ENCODE measurements at regions not wholly inside any gene's neighbourhood (a gene's known extent, or its start where the extent isn't known, plus 50 kb on each side); places are given as distances from the start of the nearest gene placed in this dataset.

GRCh38 chr10:128646956-128647355, 520.7 kb upstream of the MKI67 start:
- Histone ChIP-seq H3K4me1 (ENCODE audit: control insufficient read depth in 1 of 2, insufficient read depth in 2 of 2, low read depth in 1 of 2, low read length in 1 of 2) (no peaks in the 10 kb centered on the region), H3F3A (replicated peaks; ENCODE audit: insufficient read depth) (no peaks in the 10 kb centered on the region), H3K9me2 (no peaks in the 10 kb centered on the region), H3K27ac (ENCODE audit: low read depth in 2 of 2, low read length in 1 of 2) (no peak overlapping the region), H3K4me2 (no peak overlapping the region), H3K9ac (no peak overlapping the region), H4K20me1 (ENCODE audit: insufficient read depth) (no peaks in the 10 kb centered on the region), H3K27me3 (ENCODE audit: insufficient read depth) (no peaks in the 10 kb centered on the region), H3K4me3 (ENCODE audit: low read depth in 2 of 2, low read length in 1 of 2) (no peak overlapping the region), H3K79me2 (ENCODE audit: insufficient read depth) (no peaks in the 10 kb centered on the region), H3K9me3 (peaks cover 3% of the 10 kb centered on the region; the same call in 1 of the 2 replicates), H3K36me3 (replicated peaks in 1 of 2; ENCODE audit: control insufficient read depth in 1 of 2, insufficient read depth in 2 of 2, low read length in 1 of 2) (no peaks in the 10 kb centered on the region), H2AFZ (ENCODE audit: low read depth) (no peak overlapping the region)
- DNase-seq: no peak
- ChIA-PET POLR2A (no interaction called here), CTCF (interaction anchor here (0.7 to 2.6 kb wide), 2 partner anchors 15 to 395 kb away, joined by 3 to 9 read pairs; no protein-coding TSS in a partner anchor)
- WGBS (ENCODE audit: low lambda C conversion rate): 49% methylated on average over 8 of the region's 10 CpGs
- no peak for TF ChIP-seq MXI1 (IDR thresholded peaks at IDR 0.05; ENCODE audit: low read depth, low read length)
- TF ChIP-seq SMC3 (IDR thresholded peaks at IDR 0.05; ENCODE audit: low read depth, low read length): no peak

- no peak overlapping the region for H3K9ac ChIP-seq
- CTCF ChIA-PET: interaction anchor here (3.0 kb wide), 1 partner anchor 26 kb away, joined by 10 read pairs; no protein-coding TSS in a partner anchor
- H4K20me1 ChIP-seq (ENCODE audit: insufficient read depth): no peaks in the 10 kb centered on the region
- no peak overlapping the region for H3K4me3 ChIP-seq (ENCODE audit: low read depth in 2 of 2, low read length in 1 of 2)
- H3K27ac ChIP-seq (ENCODE audit: low read depth in 2 of 2, low read length in 1 of 2): no peak overlapping the region
- H3K9me2 ChIP-seq: no peaks in the 10 kb centered on the region
- no peak overlapping the region for H2AFZ ChIP-seq (ENCODE audit: low read depth)
- H3F3A ChIP-seq (replicated peaks; ENCODE audit: insufficient read depth): no peaks in the 10 kb centered on the region
- TF ChIP-seq EP300 (IDR thresholded peaks at IDR 0.05; ENCODE audit: borderline replicate concordance in 1 of 2, low read depth in 1 of 2, low read length in 1 of 2): no peak
- TF ChIP-seq POLR2AphosphoS5 (IDR thresholded peaks at IDR 0.05; ENCODE audit: low read depth, low read length): no peak
- TF ChIP-seq RAD21 (IDR thresholded peaks at IDR 0.05; ENCODE audit: low read length): no peak
- no peak for TF ChIP-seq TEAD4 (IDR thresholded peaks at IDR 0.05; ENCODE audit: borderline replicate concordance, insufficient read depth)
- WGBS (ENCODE audit: low lambda C conversion rate): 39% methylated on average over 7 of the region's 11 CpGs
- H3K27me3 ChIP-seq (ENCODE audit: insufficient read depth): no peaks in the 10 kb centered on the region
- POLR2A ChIA-PET: no interaction called here
- H3K9me3 ChIP-seq: no peaks in the 10 kb centered on the region; the same call in 1 of the 2 replicates
- H3K4me2 ChIP-seq: no peak overlapping the region
- DNase-seq: no peak
- no peaks in the 10 kb centered on the region for H3K36me3 ChIP-seq (replicated peaks in 1 of 2; ENCODE audit: control insufficient read depth in 1 of 2, insufficient read depth in 2 of 2, low read length in 1 of 2)
- no peaks in the 10 kb centered on the region for H3K79me2 ChIP-seq (ENCODE audit: insufficient read depth)
- H3K4me1 ChIP-seq (ENCODE audit: control insufficient read depth in 1 of 2, insufficient read depth in 2 of 2, low read depth in 1 of 2, low read length in 1 of 2): no peaks in the 10 kb centered on the region
Observed at GRCh38 chr10:128657548-128657947, 531.3 kb upstream of the MKI67 start.

- no peak overlapping the region for H3K27ac ChIP-seq (ENCODE audit: low read depth in 2 of 2, low read length in 1 of 2)
- no peaks in the 10 kb centered on the region for H3K4me1 ChIP-seq (ENCODE audit: control insufficient read depth in 1 of 2, insufficient read depth in 2 of 2, low read depth in 1 of 2, low read length in 1 of 2)
- no peak overlapping the region for H3K4me3 ChIP-seq (ENCODE audit: low read depth in 2 of 2, low read length in 1 of 2)
- TF ChIP-seq MAX (IDR thresholded peaks at IDR 0.05; ENCODE audit: low read depth) (no peak), CHD2 (IDR thresholded peaks at IDR 0.05; ENCODE audit: low read length, partially characterized antibody) (no peak), ELF1 (IDR thresholded peaks at IDR 0.05) (no peak), CTCF (IDR thresholded peaks at IDR 0.05) (no peak)
- no peaks in the 10 kb centered on the region for H3K36me3 ChIP-seq (replicated peaks in 1 of 2; ENCODE audit: control insufficient read depth in 1 of 2, insufficient read depth in 2 of 2, low read length in 1 of 2)
- no peaks in the 10 kb centered on the region for H4K20me1 ChIP-seq (ENCODE audit: insufficient read depth)
- ChIA-PET POLR2A (no interaction called here), CTCF (interaction anchor here (3.0 kb wide), 1 partner anchor 29 kb away, joined by 10 read pairs; no protein-coding TSS in a partner anchor)
- WGBS (ENCODE audit: low lambda C conversion rate): 23% methylated on average over 5 of the region's 5 CpGs
- DNase-seq: no peak
- H3K9me2 ChIP-seq: no peaks in the 10 kb centered on the region
- H3K4me2 ChIP-seq: no peak overlapping the region
- H3K79me2 ChIP-seq (ENCODE audit: insufficient read depth): no peaks in the 10 kb centered on the region
- no peaks in the 10 kb centered on the region for H3F3A ChIP-seq (replicated peaks; ENCODE audit: insufficient read depth)
- no peak overlapping the region for H3K9ac ChIP-seq
- no peaks in the 10 kb centered on the region for H3K27me3 ChIP-seq (ENCODE audit: insufficient read depth)
- peaks cover 11% of the 10 kb centered on the region; the same call in 1 of the 2 replicates for H3K9me3 ChIP-seq
- no peak overlapping the region for H2AFZ ChIP-seq (ENCODE audit: low read depth)
Observed at GRCh38 chr10:128660726-128661125, 534.5 kb upstream of the MKI67 start.
